Cerebellar cortex (tissue), 1 donor: ENCODE measurements at regions not wholly inside any gene's neighbourhood (a gene's known extent, or its start where the extent isn't known, plus 50 kb on each side); places are given as distances from the start of the nearest gene placed in this dataset.
A peak's percentile ranks its signal among the peaks of the same experiment; 100 is the strongest.

ENCODE experiments used
- DNase-seq: peaks from one replicate; pipeline ENCODE4 v3.0.0-alpha.2; 2015; ENCODE audit warnings: low spot score

DNA sequence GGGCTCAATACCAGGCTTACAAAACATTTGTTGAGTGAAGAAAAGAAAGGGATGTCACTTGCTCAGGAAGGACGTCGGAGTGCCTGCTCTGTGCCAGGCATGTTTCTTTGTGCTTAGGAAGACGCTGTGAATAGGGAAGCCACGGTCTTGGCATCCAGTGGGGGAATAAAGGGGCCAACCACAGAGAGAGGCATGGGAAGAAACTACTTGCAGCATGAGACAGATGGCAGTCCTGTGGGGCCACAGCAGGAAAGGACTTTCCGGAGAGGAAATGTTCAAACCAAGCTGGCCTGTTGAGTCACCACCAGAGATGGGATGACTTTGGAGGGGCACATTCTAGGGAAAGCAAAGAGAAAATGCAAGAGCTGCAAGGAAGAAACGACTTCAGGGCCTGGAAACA is 173.2 kb downstream of the CDH26 start:
- peak; percentile 2 for DNase-seq

DNA sequence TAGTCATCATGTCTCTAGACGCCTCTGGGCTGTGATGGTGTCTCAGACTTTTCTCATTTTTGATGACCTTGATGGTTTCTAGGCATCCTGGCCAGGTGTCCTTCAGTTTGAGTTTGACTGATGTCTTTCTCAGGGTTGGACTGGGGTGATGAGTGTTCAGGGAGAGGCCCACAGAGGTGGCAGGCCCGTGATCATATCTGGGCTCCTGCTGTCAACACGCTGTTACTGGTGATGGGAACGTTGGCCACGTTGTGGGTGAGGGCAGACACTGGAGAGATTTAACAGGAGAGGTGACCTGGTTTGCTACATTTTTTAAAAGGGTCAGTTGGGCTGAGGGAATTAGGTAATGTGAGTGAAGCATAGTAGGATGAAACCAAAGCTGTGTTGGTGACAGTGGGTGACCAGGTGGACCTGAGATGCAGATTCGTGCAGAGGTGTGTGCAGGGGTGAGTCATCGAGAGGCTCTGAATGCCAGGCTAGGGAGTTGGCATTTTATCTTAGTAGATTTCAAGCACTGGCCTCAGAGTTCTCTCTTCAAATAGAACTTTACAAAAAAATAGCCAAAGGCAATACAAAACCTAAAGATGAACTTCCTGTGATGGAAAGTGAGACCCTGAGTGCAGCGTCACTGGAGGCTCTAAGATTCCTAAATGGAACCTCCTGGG is 174.1 kb downstream of the CDH26 start:
- no peak for DNase-seq

DNA sequence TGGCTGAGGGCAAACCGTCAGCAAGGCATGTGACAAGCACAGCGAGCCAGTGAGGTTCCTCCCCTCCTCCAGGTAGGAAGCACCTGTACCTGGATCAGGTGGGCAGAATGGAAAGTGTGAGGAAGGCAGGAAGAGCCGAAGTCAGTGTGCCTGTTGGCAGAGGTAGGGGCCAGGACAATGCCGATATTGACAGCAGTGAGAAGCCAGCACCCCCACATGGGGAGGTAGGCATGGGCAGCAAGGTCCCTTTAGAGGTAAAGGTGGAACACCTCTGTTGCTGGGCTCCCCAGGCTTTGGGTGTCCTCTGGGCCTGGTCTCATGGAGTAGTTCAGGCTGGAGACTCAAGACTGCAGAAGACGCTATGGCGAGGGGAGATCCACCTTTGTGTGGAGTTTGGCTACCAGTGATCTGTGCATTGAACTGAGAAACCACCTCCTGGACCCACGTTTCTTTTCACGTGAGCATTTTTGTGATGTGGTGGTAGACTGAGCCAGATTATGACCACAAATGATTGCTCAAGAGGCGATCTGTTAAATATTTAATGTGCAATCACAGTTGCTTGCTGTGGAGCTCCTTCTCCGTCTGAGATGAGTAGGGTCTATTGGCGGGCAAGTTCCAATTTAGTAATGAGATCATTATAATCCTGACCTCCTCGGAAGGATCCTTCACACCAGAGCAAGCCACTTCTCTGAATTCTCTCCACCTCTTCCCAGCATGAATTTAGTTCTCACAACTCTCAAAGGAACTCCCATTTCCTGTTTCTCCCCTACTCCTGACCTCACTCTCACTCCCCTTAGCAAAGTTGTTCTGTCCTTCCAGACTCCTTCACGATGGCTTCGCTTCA is 174.8 kb downstream of the CDH26 start:
- no peak for DNase-seq

DNA sequence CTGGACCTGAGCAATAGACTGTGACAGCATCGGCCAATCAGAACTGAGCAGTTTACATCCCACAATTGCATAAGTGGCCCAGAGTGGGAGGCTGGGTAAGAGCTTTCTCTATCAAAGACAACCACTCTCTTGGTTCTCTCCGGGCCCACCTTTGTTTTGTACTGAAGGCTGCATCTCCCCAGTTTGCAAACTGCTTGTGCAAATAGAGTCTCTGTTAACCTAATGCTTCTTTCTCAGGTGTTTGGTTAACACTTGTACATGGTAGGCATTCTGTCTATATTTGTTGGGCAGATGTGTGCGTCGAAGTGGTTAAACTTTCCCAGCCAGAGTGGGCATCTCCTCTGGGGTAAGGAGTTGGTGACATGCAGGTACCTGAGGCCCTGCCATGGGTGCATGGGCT is 177.1 kb downstream of the CDH26 start:
- DNase-seq: no peak

DNA sequence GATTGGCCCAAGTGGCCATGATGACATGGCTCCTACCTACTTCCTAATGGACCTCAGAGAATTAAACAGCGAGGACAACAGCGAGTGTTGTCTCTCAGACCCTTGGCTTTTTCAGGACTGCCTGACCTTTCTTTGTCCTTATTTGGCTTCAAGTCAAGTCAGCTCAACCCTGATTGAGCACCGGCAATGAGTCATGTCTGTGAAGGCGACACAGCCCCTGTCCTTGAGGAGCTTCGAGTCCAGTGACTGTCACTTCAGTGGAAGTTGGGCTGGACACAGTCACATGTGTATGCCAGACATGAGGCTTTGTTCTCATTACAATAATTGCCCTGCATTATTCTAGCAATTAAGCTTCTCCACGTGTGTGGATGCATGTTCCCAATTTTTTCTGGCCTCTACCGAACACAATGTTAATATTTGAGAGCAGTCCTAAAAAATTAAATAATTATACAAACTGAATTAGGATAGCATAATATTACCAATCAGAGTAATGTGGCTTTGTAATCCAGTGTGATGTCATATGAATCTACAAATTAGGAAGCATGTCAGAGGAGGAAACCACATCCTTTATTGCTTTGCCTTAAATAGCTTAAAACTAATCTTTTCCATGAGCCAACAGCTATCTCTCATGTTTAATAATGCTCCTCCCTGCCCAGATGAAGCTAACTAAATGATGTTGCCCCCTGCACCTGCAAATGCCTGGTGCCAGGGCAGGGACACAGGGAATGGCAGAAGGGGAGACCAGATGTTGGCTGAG is 178.6 kb downstream of the CDH26 start:
- DNase-seq: no peak

DNA sequence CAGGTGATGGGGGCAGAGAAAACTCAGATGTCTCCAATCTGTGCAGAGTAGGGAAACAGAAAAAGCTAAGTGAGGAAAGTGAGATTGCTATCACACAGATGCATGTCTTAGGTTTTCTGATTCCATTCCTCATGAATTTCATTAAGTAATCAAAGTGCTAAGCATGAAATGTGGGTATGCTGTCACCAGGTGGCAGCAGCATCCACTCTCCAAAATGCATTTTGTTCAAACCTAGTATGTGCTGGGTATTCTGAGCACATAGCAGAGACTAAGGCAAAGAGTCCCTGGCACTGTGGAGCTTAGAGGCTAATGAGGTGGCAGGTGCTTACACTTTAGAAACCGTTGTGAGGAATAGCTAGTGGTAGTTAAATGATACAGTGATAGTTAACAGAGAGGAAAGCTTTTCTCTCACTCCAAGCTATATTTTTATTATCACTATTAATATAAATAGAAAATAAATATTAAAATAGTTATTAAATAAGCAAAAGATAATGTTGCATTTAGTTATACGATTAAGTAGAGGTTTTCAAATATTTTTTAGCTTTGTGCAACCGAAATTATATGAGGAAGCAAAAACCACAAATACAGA is 179.5 kb downstream of the CDH26 start:
- DNase-seq: no peak

DNA sequence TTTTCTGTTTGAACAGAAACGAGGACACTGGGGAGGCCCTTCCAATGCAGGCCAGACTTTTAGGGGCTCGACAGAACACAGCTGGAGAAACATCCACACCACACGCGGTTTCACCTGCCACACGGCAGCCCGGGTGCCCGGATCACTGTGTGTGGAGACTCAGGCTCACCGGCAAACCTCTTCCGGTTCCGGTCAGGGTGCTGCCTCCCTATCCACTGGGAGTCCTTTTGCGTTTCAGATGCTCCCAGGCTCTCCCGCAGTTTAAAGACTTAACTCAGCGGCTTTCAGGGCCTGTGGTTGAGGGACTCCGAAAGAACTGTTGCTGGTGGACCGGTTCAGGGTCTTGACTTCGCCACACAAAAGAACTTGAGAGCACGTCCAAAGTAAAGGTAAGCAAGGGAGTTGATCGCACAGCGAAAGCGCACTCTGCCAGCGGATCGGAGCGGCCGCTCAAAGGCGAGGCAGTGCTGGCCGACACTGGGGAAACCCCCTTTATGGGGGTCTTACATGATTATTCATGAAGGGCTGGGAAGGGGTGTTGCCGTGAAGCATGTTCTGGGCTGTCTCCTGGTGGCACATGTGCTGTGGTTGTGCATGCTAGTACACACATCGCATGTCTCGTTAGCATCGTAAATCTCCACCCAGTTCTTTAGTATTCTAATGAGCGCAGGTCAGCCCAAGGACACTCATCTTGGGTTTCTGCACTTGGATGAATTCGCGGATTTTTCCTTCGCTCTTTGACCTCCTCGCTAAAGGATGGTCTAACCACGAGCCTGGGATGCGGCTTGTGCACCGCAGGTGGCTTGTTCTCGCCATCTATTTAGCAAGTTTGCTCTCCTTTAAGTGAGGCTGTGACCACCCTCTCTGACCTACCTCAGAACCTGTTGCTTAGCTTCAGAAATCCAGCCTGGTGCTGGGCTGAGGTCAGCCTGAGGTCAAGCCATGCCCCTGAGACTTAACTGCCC is 180.3 kb downstream of the CDH26 start:
- DNase-seq: no peak

DNA sequence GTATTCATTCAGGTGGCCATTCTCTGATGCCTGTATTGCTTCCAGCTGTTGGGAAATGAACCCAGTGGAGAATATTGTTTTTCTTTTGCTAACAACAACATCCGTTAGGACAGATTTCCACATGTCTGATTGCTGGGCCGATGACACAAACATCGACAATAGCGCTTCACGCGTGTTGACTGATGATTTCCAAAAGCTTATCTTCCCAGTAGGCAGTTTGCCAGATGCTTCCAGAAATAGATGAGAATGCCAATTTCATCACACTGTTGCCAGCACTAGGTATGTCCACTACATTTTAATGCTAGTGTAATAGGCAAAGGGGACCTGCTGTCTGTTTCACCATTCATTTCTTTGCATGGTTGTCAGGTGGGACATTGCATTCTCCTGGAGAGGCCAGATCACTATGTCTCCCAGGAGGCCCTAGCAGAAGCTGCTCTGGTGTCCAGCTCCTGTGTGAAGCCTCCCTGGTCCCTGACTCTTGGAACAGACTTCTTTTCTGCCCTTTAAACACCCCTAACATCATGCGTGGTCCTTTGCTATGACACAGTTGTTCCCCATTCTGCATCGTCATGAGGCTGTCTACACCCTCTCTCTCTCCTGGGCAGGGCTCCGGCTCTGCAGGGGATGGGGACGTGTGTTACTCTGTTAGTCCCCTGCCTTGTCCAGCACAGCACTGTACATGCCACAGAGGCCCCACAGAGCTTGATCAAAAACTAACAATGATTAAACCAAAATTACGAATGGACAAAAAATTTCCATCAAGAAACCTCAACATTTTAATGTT is 181.6 kb downstream of the CDH26 start:
- DNase-seq: no peak

DNA sequence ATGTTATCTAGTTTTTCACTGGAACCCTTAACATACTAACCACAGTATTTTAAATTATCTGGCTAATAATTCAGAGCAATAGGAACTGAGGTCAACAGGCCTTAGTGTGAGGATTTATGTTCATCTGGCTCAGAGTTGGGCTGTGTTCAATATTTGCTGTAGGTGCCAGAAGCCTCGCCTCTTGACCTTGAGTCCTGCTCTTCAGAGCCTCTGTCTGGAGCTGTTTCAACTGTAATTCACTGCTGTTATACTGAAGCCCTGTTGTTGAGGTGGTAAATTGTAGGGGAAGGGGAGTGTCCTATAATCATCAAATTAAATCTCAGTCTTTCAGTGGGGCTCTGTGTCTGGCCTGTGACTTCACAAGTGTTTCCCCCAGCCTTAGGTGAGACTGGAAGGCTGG is 184.4 kb downstream of the CDH26 start:
- DNase-seq: no peak

DNA sequence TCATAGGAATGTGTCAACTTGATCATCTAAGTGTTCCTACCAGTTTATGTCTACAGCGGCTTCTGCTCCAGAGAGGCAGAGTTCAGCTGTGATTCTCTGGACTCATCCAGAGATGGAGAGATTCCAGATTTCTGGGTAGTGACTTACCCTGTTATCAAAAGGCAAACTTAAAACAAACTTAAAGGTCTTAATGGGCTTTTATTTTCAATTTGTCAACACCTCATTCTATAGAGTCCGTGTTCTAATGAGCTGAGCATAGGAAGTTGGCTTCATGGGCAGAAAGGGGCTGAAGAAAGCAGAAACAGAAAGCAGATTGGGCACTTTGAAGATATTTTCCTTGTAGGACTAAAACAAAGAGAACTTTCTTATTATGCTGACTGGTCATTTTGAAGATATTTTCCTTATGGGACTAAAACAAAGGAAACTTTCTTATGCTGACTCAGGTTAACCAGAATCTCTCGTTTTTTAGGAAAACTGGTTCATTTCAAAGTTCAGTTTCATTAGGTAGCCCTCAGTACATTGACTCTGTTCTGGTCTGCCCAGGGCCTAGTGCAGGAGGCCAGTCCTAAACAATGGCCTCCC is 185.1 kb downstream of the CDH26 start:
- no peak for DNase-seq

DNA sequence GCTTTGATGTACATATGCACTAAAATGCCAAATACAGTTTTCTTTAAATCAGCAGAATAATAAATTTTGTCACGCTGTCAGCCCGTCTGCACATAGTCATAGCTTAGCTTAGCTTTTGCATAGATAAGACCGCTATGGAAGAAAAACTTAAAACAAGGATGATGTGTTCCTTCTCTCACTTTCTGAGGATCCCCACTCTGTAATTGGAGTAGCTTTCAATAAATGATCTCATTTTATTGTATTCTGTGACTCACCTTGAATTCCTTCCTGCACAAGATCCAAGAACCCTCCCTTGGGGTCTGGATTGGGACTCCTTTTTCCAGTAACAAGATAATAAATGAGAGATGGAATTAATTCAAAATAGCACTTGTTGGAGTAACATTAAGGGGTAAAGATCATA is 186.2 kb downstream of the CDH26 start:
- no peak for DNase-seq

DNA sequence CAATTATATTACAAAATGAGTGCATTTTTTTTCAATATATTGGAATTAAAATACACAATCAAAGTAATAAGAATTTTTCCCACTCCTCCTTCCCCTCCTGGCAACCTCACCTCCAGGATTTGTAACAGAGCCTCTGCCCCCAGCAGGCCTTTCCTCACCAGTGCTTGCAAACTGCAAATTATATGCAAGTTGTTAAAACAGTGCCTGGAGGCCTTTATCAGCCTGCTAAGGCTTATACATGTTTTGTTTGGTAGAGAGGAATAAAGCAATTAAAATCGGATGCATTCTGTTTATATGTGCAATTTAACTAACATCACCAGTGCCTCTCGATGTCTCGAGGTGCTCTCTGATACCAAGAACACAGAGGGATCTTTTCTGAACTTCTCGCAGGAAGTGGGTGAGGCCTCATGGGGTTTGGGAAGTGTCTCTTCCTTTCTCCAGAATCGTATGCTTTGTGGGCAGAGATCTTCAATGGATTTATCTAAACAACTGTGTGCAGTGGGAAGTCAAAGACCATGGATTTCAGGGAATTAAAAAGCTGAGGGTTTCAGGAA is 186.8 kb downstream of the CDH26 start:
- DNase-seq: no peak

DNA sequence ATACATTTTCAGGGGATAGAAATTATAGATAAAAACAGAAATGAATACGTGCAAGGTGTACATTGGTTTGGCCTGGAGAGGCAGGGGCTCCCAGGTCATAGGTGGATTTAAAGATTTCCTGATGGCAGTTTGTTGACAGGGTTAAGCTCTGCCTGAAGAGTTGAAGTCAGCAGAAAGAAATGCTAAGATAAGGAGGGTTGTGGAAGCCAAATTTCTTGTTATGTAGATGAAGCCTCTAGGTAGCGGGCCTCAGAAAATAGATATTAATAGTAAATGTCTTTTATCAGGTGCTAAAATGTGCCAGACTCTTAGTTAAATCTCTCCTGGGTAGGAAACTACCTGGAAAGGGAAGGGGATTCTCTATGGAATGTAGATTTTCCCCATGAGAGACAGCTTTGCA is 188.8 kb downstream of the CDH26 start:
- DNase-seq: no peak

DNA sequence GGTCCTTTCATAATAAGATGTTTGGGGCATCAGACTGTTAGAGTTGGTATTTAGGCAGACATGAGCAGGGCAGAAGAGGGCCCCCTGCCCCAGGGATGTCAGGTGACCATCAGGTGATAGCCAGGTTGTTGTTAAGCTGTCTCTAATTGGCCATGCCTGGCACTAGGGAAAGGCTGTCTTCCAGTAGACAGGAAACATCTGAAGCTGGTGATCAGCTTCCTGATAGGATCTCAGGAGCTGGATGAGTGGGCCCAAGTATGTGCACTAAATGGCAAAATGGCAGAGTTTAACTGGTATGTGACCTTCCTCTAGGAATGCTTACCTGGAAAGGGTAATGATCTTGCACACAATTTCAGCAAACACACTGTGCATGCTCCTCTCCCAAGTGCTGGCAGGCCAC is 190.7 kb downstream of the CDH26 start:
- no peak for DNase-seq

DNA sequence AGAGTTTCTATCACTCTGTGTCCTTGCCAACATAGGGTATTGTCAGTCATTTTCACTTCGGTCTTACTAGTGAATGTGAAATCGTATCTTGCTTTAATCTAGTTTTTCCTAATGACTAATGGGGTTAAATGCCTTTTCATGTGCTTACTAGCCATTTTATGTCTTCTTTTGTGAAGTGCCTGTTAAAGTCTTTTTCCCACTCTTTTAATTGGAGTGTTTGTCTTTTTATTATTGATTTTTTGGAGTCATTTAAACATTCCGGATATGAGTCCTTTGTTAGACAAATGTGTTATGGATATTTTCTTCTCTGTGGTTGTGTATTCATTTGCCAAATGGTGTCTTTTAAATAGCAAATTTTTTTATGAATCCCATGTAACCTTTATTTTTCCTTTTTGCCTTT is 194.6 kb downstream of the CDH26 start:
- no peak for DNase-seq

DNA sequence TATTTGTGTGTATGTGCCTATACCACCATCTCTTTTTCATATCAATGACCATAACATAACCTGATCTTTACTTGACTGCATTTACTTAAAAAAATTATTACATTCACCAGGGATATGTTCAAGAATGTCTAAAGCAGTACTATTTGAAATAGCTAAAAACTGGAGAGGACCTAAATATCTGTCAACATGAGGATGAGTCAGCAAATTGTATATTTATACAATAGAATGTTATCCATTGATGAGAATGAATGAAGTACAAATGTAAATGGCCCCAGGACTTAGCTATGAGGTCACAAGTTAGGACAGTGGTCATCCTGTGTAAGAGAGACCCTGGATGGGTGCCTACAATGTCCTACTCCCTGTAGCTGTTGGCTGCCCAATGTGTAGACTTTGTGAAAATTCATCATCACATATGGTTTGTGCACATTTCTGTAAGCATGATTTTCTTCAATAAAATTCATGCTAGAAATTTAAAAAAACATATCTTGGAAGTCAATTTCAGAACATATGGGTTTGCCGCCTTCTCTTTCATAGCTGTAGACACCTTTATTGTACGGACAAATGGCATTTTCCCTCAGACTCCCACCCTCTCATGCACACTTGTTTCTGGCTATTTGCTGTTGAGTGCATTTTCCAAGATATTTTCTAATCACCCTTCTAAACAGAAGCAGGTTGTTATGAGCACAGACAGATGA is 202.4 kb downstream of the CDH26 start:
- DNase-seq: no peak

DNA sequence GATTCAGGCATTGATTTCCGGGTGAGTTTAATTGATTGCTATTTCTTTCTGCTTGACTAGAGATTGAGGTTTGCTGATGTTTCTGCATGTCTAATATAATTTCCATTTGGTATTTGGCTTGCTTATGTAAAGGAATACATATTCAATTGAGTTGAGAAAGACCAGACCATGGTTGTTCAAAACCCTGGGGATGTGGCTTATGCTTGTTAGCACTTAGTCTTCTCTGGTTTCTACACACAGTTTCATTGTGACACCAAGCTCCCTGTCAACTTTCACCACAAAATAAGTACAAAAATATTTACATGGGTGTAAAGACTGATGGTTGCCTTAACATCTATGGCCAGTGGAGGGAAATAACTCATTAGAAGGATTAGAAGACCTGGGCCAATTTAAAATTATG is 209.6 kb downstream of the CDH26 start:
- DNase-seq: no peak

DNA sequence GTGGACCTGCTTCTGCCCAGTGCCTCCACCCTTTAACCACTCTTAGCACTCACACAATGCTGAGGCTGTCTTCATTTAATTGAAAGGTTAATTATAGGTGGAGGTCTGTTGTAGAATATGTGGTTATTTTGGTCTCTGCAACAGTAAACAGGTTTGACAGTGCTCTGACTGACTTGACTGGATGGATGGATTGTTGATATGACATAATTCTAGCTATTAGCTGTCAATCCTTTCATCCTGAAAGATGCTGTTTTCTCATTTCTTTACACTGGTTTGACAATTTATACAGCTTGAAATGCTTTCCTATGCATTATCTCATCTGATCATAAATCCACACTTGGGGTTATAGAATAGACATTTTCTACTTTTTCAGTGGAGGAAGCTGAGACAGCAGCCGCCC is 210.7 kb downstream of the CDH26 start:
- no peak for DNase-seq

DNA sequence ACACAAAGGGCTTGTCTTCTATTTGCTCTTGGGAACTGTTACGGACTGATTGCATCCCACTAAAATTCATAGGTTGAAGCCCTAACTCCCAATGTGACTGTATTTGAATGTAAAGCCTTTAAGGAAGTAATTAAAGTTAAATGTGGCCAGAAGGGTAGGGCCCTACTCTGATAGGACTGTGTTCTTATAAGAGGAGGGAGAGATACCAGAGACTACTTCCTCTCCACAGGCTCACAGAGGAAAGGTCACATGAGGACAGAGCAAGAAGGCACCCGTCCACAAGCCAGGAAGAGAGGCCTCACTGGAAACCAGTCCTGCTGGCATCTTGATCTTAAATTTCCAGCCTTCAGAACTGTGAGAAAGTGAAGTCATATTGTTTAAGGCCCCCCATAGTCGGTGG is 211.9 kb downstream of the CDH26 start:
- no peak for DNase-seq
